Hepatocyte (in vitro differentiated cells): ENCODE measurements at regions not wholly inside any gene's neighbourhood (a gene's known extent, or its start where the extent isn't known, plus 50 kb on each side); places are given as distances from the start of the nearest gene placed in this dataset.

Source experiments
- DNase-seq: peaks from one replicate; pipeline ENCODE4 v3.0.0-alpha.2; 2016; ENCODE audit warnings: low spot score
- H2AFZ ChIP-seq: fragments of 200-600 bp; sonication (generic); 2 replicates; pipeline ENCODE4 v1.6.0; 2016; ENCODE audit warnings: antibody characterized with exemption, mild to moderate bottlenecking
- H3K27ac ChIP-seq: fragments of 200-600 bp; sonication (generic); 2 replicates; pipeline ENCODE4 v1.5.1; 2016; ENCODE audit warnings: mild to moderate bottlenecking
- H3K27me3 ChIP-seq: fragments of 200-600 bp; sonication (generic); 2 replicates; pipeline ENCODE4 v1.6.1; 2016
- H3K36me3 ChIP-seq: fragments of 200-600 bp; sonication (generic); replicated peaks from 2 replicates; pipeline ENCODE4 v1.5.1; 2016; ENCODE audit warnings: low read depth; ENCODE audit not compliant: insufficient read depth
- H3K4me1 ChIP-seq: fragments of 200-600 bp; sonication (generic); 2 replicates; pipeline ENCODE4 v1.5.1; 2016; ENCODE audit warnings: mild to moderate bottlenecking, moderate library complexity; ENCODE audit not compliant: insufficient read depth
- H3K4me2 ChIP-seq: fragments of 200-600 bp; sonication (generic); 2 replicates; pipeline ENCODE4 v1.6.0; 2016
- H3K4me3 ChIP-seq: fragments of 200-600 bp; sonication (generic); 2 replicates; pipeline ENCODE4 v1.5.1; 2016; ENCODE audit warnings: mild to moderate bottlenecking
- H3K79me2 ChIP-seq: fragments of 200-600 bp; sonication (generic); 2 replicates; pipeline ENCODE4 v1.6.0; 2017; ENCODE audit warnings: mild to moderate bottlenecking
- H3K9me2 ChIP-seq: fragments of 200-600 bp; sonication (generic); replicated peaks from 2 replicates; pipeline ENCODE4 v1.6.0; 2017; ENCODE audit warnings: mild to moderate bottlenecking; ENCODE audit not compliant: insufficient read depth
- H3K9me3 ChIP-seq: fragments of 200-600 bp; sonication (generic); 2 replicates; pipeline ENCODE4 v1.5.1; 2016; ENCODE audit warnings: low read depth, mild to moderate bottlenecking
- H4K20me1 ChIP-seq: fragments of 200-600 bp; sonication (generic); 2 replicates; pipeline ENCODE4 v1.6.0; 2016; ENCODE audit warnings: mild to moderate bottlenecking; ENCODE audit not compliant: insufficient read depth, poor library complexity, severe bottlenecking
- EZH2 ChIP-seq: fragments of 200-600 bp; sonication (generic); IDR thresholded peaks from 2 replicates; pipeline ENCODE4 v1.6.1; 2016; ENCODE audit warnings: antibody characterized with exemption, mild to moderate bottlenecking, borderline replicate concordance
- EZH2phosphoT487 ChIP-seq: fragments of 200-600 bp; sonication (generic); IDR thresholded peaks from one replicate; pipeline ENCODE4 v1.6.1; 2018; ENCODE audit warnings: antibody characterized with exemption, mild to moderate bottlenecking, low read depth, moderate library complexity; ENCODE audit not compliant: unreplicated experiment, severe bottlenecking
- WGBS: methylation state at CpG from one replicate; pipeline ENCODE4 v1.1.6; 2016; ENCODE audit warnings: low lambda C conversion rate; ENCODE audit errors: missing lambda C conversion rate; 5-methylcytosine and 5-hydroxymethylcytosine counted together
- TF ChIP-seq, protein P1 (sequence below): fragments of 200-600 bp; sonication (generic); IDR thresholded peaks from 2 replicates; pipeline ENCODE4 v1.5.1; 2016; ENCODE audit warnings: antibody characterized with exemption, mild to moderate bottlenecking; ENCODE audit not compliant: poor library complexity

DNA sequence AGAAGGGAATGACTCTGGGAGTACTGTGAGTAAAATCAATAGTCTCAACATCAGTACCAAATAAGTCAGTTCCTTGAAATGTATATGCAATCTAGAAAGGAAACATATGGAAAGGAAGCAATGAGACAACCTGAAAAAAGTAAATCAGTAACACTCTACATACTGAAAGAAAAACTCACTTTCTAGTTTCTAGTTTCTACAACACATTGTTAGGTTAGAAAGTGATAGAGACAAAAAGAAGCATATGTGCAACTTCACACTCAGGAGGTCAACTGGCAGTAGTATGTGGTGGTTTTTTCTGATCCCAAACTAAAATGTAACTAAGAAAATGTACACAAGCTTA lies 156.5 kb upstream of the SOX6 start:
- no peaks in the 10 kb centered on the region for H3K36me3 ChIP-seq
- H3K27me3 ChIP-seq: no peaks in the 10 kb centered on the region
- H3K4me2 ChIP-seq: no peak overlapping the region
- no peaks in the 10 kb centered on the region for H3K79me2 ChIP-seq
- no peak overlapping the region for H3K4me3 ChIP-seq
- no peaks in the 10 kb centered on the region for H3K9me3 ChIP-seq
- DNase-seq: no peak
- no peak overlapping the region for H3K27ac ChIP-seq
- TF ChIP-seq, protein P1, sequence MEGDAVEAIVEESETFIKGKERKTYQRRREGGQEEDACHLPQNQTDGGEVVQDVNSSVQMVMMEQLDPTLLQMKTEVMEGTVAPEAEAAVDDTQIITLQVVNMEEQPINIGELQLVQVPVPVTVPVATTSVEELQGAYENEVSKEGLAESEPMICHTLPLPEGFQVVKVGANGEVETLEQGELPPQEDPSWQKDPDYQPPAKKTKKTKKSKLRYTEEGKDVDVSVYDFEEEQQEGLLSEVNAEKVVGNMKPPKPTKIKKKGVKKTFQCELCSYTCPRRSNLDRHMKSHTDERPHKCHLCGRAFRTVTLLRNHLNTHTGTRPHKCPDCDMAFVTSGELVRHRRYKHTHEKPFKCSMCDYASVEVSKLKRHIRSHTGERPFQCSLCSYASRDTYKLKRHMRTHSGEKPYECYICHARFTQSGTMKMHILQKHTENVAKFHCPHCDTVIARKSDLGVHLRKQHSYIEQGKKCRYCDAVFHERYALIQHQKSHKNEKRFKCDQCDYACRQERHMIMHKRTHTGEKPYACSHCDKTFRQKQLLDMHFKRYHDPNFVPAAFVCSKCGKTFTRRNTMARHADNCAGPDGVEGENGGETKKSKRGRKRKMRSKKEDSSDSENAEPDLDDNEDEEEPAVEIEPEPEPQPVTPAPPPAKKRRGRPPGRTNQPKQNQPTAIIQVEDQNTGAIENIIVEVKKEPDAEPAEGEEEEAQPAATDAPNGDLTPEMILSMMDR: no peak
- no peak for TF ChIP-seq EZH2phosphoT487
- TF ChIP-seq EZH2: no peak
- H3K4me1 ChIP-seq: no peaks in the 10 kb centered on the region
- H2AFZ ChIP-seq: no peak overlapping the region
- H4K20me1 ChIP-seq: no peaks in the 10 kb centered on the region
- no peaks in the 10 kb centered on the region for H3K9me2 ChIP-seq

DNA sequence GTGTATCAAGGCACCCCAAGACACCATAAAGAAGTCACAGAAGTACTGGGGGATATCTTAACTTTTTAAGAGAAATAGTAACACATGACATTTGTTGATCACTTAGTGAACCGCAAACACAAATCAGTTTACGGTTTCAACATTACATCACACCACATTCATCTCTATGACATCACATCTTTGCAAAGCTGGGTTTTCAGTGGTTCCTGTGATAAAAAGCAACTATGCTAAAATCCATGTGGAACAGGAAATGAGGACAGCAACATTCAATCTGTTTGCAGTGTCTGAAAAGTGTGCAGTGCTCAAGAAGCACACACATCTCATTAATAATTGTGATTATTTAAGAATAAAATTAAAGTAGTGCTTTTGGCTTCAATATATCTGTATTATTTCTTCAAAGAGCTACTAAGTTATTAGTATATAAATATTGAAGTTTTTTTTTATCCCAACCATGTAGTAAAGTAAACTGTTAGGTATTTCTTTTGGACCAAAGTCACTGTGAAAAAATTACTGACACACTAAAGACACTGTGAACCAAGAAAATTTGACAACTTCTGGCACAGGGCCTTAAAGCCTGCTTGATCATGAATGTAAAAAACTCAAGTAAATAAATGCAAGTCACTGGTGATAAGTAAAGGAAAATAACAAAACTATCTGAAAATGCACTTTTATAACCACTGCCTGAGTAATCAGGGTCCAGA lies 156.0 kb upstream of the SOX6 start:
- H3K4me3 ChIP-seq: no peak overlapping the region
- H4K20me1 ChIP-seq: no peaks in the 10 kb centered on the region
- H2AFZ ChIP-seq: no peak overlapping the region
- H3K36me3 ChIP-seq: no peaks in the 10 kb centered on the region
- TF ChIP-seq EZH2phosphoT487 (no peak), EZH2 (no peak)
- TF ChIP-seq, protein P1: no peak
- H3K79me2 ChIP-seq: no peaks in the 10 kb centered on the region
- H3K27ac ChIP-seq: peak overlapping the region; percentile 22
- H3K27me3 ChIP-seq: no peaks in the 10 kb centered on the region
- H3K9me3 ChIP-seq: no peaks in the 10 kb centered on the region
- H3K4me1 ChIP-seq: no peaks in the 10 kb centered on the region
- no peak for DNase-seq
- H3K9me2 ChIP-seq: no peaks in the 10 kb centered on the region
- H3K4me2 ChIP-seq: no peak overlapping the region
- WGBS: 94% methylated on average over 2 of the region's 2 CpGs

DNA sequence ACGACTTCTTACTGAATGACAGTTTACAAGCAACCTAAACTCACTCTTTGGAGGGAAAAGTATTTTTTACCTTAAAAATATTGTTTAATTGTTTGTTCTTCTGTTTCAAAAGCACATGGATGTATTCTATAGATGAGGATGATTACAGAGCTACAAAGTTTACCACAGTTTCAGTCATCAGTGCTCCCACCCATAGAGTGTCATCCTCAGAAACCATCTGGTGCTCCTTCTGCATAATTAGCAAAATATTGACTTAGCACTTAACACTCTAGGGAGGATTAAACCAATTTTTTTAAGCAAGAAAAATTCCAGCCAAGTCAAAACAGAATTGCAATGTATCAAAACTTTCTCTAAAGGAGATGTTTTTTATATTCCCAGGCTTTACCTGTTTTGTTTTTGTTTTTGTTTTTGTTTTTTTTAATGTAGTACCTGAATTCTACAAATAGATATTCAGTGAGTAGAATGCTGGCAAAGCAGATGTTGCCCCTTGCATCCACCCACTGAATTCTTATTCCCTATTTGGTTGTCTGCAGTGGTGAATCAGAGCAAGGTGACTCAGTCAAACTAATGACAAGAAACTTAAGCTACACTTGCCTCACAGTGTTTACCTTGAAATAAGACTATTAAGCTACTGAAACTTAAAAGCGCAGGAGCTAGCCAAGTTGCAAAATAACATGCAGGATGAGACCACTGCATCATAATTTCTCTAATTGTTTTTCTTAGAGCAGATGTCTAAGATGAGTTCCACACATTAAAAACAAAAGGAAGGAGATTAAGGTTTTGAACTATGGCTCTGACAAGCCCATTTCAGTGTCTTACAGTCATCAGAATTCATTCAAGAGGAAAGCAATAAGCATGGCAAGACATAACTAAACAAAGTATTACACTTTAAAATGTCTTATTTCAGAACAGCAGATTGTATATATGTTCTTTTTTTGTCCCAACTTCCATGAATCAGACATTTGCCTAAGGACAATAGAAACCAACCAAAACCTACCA lies 155.1 kb upstream of the SOX6 start:
- DNase-seq: peak; percentile 30
- H3K4me2 ChIP-seq: no peak overlapping the region
- WGBS: 76% methylated on average over 2 of the region's 2 CpGs
- H4K20me1 ChIP-seq: no peaks in the 10 kb centered on the region
- H2AFZ ChIP-seq: no peak overlapping the region
- H3K27me3 ChIP-seq: no peaks in the 10 kb centered on the region
- peak overlapping the region; percentile 22 for H3K27ac ChIP-seq
- TF ChIP-seq EZH2 (no peak), EZH2phosphoT487 (no peak)
- TF ChIP-seq, protein P1: no peak
- no peak overlapping the region for H3K4me3 ChIP-seq
- H3K36me3 ChIP-seq: no peaks in the 10 kb centered on the region
- no peaks in the 10 kb centered on the region for H3K9me2 ChIP-seq
- H3K9me3 ChIP-seq: no peaks in the 10 kb centered on the region
- no peaks in the 10 kb centered on the region for H3K4me1 ChIP-seq
- H3K79me2 ChIP-seq: no peaks in the 10 kb centered on the region
